NCI-H2081 treated with DMSO at 0.1 percent for 48 hours (cell line): ENCODE measurements at regions not wholly inside any gene's neighbourhood (a gene's known extent, or its start where the extent isn't known, plus 50 kb on each side); places are given as distances from the start of the nearest gene placed in this dataset.

Experiments
- DNase-seq: peaks from one replicate; lab custom pipeline; 2025; lab: John Stamatoyannopoulos, UW

DNA sequence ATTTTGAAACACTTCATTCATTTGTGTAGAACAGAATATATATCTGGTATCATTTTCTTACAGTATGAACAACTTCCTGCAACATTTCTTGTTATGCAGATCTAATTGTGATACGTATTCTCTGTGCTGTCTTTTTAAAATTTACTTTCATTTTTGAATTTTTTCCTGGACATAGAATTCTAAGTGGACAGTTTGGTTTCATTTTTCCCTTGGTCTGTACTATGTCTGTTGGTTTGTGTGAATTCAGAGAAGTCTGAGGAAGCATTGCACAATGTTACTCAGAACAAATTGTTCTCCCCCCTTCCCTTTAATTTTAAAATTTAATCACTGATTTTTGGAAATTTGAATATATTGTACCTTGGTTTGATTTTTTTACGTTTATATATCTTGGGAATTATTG lies 352.5 kb upstream of the PCDH20 start:
- DNase-seq = no peak

DNA sequence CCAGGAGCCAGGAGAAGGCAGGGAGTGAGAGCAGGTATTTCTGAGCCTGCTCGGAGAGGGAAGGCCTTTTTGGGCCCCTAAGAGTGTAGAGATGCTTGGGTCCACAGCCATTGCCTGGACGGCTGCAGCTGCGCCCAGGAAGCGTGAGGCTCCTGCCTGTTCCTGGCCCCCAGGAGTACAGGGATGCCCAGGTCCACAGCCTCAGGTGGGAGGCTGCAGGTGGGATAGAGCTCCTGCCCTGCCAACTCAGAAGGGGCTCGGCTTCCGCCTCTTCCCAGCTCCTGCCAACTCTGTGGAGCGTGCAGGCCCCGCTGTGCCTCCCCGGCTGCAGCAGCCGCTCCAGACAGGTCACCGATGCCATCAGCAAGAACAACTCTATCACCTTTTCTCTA lies 351.0 kb upstream of the PCDH20 start:
- no peak for DNase-seq

DNA sequence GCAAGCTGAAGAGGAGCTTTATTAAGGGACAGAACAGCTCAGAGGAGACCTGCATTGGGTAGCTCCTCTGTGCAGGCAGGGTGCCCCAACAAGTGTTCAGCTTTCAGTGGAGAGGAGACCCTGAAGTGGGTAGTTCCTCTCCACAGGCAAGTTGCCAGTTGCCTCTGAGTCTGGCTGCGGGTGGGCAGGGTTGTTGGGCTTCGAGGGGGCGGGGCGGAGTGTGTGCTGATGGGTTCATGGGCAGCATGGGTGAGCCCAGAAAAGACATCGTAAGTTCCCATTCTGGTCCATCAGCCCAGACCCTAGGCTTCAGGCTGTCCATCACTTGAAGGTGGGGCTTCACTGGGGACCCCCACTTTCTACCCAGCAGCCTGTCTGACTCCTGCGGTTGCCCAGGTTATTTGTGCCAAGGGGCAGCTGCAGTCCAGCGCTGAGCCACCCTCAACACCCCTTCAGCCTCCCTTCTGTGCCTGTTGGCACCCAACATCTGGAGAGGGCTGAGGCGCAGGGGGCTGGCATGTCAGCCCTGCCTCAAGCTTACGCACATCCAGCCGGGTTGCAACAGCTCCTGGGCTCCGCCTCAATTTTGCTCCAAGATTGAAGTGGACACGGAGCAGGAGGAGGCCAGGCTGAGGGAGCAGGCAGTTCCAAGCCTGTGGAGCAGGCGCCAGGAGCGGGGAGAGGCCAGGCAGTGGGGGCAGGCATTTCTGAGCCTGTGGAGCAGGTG lies 350.5 kb upstream of the PCDH20 start:
- no peak for DNase-seq

DNA sequence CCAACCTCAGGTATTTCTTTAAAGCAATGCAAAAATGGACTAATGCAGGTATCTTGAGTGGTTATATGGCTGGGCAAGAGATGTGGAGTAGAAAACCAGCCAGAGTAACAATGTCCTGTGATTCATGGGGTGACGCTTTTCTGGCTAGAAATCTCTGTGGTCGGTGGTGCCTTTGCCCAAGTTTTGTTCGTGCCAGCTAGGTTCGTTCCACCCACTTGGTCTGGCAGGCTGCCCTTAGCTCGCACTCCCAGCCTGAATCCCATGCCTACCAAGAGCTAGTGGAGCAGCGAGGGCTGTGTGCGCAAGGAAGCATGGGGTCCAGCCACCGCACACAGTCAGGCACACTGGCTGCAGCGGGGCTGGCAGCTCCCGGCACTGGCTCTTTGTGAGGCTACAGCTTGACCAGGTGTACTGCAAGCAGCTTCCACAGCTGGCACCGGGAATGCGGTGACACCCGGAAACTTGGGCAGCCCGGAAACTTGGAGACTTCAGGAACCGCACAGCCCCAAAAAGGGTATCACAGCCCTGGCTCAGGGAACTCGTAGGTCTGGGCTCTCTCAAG lies 349.6 kb upstream of the PCDH20 start:
- DNase-seq = no peak

DNA sequence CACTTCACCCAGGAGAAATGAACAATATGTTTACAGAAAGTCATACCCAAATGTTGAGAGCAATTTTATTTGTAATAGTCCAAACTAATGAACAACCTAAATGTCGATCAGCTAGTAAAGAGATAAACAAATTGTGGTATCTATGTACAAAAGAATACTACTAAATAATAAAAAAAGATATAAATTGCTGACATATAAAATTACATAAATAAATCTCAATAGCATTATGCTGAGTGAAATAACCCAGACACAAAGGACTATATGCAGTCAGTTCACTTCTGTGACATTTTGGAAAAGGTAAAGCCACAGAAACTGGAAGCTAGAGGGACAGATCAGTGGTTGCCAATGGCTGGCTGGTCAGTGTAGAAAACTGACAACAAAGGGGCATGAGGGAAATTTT lies 346.0 kb upstream of the PCDH20 start:
- DNase-seq = no peak

DNA sequence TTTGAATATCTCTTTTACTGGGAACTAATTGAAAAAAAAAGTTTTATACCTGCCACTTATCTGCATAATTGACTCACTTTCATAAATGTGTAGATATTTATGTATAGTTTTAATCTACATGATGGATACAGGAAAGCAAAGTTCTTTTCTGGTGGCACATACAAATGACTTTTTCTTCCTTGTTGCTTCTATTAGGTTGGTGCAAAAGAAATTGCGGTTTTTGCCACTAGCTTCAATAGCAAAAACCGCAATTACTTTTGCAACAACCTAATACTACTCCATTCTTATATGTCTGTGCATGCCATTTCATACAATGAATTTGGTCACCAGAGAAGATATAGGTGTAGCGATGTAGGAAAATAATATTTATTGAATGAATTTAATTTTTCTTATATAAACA lies 344.5 kb upstream of the PCDH20 start:
- no peak for DNase-seq

DNA sequence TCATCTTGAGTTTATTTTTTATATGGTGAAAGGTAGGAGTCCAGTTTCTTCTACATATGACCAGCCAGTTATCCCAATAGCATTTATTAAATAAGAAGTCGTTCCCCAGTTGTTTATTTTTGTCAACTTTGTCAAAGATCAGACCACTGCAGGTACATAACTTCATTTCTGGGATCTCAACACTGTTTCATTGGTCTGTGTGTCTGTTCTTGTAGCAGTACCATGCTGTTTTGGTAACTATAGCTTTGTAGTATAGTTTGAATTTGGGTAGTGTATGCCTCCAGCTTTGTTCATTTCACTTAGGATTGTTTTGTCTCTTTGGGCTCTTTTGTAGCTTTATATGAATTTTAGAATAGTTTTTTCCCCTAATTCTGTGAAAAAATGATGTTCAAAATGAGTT lies 340.4 kb upstream of the PCDH20 start:
- no peak for DNase-seq

DNA sequence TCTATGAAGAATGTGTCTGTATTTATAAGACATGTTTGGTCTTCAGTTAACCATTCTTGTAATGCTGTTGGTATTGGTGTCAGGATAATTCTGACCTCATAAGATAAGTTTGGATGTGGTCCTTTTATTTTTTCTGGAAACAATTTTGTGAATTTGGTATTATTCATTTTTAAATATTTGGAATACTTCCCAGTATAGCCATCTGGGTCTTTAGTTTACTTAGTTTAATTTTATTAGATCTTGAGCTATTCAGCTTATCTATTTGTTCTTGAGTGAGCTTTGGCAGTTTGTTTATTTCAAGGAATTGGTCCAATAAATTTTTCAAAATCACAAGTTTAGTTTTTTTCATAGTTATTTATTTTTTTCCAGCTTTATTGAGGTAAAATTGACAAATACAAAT lies 335.4 kb upstream of the PCDH20 start:
- DNase-seq = no peak

DNA sequence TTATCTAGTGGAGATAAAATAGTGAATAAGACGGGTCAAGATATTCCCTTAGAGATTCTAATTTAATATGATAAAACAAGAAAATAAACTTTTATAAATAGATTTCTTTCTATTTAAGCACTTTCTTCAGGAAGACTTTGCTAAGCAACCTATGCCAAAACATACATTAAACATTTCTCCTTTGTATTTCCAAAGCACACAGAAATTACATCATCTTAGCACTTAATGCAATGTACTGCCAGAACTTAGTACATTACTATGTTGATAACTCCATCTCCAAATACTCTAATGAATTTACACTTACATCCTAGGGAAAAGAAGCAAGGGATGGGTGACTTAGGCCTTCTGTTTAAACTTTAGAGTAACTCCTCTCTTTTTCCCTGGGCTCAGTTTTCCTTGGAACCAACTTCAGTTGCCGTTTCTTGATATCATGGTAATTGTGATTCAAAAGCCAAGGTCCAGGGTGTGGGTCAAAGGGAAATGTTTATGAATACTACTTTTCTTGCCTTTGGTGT lies 322.6 kb upstream of the PCDH20 start:
- no peak for DNase-seq

DNA sequence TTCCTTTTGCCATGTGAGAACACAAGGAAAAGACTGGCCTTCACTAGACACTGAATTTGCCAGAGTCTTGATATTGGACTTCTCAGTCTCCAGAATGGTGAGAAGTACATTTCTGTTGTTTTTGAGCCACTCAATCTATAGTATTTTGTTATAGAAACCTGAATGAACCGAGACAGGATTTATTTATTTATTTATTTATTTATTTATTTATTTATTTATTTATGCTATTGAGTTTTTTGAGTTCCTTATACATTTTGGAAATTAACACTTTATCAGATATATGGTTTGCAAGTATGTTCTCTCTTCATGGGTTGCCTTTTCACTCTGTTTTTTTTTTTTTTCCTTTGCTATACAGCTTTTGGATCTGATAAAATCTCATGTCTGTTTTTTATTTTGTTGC lies 319.0 kb upstream of the PCDH20 start:
- DNase-seq = no peak

DNA sequence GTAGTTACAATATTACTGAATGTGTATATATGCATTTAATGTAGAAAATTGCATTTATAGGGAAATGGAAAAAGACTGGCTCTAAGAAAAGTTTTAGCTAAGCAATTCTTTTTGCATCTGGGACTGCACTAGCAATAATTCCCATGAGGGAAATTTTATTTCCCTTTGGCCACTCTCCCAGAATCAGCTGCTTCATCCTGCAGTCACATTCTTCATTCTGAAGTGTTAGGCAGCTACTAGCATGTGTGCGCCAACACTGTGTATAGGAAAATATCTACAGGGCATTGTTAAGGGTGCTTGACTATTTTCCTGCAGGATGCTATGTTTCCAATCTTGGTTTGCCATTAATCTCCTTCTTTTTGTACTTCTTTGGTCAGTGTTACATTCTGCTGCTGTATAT lies 312.8 kb upstream of the PCDH20 start:
- DNase-seq = no peak

DNA sequence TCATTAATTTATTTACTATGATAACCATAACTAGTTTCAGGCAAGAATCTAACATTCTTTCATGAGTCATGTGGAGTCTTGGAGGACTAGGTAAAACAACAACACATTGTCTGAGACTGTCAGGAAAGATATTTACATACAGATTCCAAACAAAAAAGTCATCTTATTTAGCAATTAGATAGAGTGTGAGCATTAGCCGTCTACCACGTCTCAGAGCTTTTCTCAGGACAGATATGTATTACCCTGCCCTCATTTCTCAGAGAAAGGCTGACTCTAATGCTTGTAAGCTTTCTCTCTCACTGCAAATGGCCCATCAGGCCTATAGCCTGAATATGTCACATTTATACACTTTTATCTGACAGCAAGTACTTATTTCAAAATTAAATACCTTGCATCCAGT lies 312.1 kb upstream of the PCDH20 start:
- DNase-seq = no peak

DNA sequence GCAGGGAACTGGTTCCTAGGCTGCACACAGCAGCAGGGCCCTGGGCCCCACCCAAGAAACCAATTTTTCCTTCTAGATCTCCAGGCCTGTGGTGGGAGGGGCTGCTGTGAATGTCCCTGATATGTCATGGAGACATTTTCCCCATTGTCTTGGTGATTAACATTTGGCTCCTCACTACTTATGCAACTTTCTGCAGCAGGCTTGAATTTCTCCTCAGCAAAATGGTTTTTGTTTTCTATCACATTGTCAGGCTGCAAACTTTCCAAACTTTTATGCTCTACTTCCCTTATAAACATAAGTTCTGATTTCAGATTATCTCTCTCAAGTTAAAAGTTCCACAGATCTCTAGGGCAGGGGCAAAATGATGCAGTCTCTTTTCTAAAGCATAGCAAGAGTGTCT lies 310.2 kb upstream of the PCDH20 start:
- DNase-seq = no peak

DNA sequence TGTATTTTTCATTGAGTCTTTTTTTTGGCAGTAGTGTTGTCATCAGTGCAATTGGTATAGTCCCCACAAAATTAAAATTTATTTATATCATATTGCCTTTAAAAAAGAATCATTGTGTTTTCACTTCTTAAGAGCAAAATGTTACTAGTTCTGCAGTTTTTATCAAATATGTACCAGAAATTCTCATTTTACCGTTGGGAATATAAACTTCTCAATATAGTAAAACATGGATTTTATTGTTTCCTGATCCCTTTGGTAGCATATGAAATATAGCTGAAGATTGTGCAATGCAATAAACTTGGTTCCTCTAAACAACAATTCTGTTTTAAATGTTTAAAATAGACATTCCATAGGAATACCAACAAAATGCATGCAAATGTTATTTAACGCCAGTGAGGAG lies 306.5 kb upstream of the PCDH20 start:
- DNase-seq = no peak

DNA sequence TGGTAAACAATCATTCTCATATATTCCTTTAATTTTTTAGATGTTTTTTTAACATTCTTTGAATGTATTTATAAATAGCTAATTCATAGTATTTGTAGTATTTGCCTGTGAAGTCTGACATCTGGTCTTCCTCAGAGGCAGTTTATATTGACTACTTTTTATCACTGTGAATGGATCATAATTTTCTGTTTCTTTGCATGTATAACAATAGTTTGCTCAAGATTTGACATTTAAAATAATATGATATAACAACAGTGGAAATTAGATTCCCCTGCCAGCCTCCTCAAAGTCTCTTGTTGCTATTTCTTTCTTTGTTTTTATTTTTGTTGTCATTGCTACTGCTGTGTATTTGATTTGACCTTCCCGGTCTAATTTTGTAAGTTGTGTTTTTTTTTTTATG lies 297.0 kb upstream of the PCDH20 start:
- no peak for DNase-seq

DNA sequence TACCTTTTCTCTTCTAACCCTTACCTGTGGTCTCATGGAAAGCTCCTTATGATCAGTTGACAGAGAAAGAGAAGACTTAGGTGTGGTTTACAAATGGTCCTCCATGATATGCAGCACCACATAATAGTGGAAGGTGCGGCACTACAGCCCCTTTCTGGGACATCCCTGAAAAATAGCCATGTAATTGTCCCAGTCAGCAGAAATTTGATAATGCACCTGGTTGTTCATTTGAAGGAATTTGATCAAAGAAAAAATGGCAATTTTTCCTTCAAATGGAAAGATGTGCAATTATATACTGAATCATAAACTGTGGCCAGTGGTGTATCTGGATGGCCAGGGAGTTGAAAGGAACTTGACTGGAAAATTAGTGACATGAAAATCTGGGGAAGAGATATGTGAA lies 293.6 kb upstream of the PCDH20 start:
- DNase-seq = no peak

DNA sequence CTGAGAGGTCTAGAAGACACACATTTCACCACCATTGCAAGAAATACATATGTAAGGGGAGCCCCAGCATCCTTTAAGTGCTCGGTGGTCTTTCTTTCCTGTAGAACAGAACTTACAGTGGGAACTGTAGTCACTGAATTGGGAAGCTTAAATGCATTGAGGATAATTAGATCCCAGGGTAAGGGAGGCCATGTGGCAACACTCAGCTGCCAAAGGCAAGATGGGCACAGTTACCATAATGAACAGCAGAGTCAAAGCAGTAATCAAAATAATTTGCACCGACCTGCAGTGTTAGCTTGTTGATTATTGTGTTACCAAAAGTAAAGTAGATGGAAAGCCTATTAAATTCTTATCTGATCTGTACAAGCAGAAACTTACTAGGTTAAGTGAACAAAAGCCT lies 291.2 kb upstream of the PCDH20 start:
- DNase-seq = no peak

DNA sequence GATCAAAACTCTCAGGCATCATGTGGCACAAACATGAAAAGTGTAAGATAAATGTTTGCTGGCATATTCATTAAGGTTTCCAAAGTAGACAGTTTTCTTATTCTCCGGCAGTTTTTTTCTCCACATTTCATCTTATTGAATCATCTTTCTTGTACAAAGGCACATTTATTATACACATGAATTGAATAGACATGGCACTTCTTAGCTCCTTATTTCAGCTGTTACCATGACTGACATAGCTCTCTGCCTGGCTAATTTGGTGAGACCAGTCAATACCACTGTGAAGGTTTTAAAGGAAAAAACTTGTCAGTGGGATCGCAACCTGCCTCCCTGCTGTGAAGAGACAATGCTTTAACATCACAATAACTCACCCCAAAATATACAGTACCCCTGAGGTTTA lies 285.0 kb upstream of the PCDH20 start:
- no peak for DNase-seq

DNA sequence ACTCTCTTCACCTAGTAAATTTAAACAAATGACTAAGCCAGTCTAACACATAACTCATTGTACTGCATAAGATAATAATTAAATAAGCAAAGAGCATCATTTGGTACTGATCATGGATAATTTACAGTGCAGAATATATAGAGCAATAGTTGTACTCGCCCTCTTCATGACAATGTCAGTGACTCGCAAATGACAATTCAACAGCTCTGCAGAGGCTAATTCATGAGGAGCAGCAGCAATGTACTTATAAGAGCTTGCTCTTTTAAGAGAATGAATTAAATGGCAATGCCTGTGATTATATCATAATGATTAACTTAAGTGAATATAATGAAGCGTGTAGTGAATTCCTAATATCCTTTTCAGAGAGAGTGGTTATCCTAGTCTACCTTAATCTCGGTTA lies 284.5 kb upstream of the PCDH20 start:
- no peak for DNase-seq

DNA sequence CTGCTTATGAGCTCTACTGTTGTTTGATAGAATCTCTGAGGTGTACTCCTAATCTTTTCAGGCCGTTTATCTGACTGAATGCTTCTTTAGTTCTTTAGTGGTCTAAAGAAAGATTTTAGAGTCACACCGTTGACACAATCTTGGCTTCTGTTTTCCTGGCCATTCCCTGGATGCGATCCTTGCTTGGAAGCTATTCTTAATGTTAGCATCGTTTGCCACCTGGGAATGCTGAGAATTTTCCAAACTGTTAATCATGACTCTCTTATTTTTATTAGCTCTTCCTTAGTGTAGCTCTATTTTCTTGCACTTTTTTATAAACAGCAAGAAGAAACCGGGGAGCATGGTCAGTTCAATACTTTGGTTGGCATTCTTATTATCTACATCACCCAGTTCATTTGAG lies 281.0 kb upstream of the PCDH20 start:
- no peak for DNase-seq

DNA sequence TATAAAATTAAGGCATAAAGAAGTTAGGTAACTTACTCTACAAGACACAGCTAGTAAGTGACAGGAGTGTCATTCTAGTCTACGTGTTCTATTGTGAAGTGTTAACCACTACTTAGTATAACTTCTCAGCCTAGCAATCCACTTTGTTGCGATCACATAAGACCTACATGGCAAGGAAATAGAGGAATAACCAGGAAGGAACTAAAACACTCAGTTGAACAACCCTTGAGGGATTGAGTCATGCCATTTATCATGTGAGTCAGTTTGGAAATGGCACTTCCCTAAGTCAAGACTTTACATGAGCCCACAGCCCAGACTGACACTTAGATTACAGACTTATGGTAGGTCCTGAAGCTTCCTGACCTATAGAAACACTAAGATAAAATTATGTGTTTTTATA lies 279.5 kb upstream of the PCDH20 start:
- no peak for DNase-seq

DNA sequence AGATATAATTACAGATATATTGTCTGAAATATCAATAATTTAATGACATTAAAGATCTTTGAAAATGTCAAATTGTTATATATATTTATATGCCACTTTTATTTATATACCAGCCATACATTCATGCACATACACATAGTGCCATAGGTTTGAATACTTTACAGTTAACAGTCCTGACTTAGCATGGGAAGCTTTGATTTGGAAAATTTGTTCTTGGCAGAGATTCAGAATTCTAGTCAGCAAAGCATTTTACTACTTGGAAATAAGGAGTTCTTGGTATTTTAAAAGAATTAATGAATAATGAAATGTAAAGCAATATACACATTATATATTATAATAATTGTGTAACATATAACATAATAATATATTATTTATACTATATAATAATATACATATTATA lies 277.0 kb upstream of the PCDH20 start:
- DNase-seq = no peak

DNA sequence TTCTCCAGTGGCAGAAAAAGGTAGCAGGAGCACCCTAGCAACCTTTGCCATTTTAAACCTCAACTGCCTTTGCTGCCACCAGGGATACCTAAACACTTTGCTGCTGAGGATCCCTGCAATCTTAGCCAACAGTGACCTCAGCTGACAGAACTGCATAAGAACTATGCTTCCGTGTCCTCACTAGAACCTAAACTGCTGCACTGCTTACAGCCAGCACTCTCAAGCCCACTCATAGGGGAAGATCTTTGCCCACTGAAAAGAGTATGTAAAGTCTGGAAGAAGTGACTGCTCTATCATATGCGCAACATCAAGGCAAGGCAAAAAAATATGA lies 270.0 kb upstream of the PCDH20 start:
- DNase-seq = no peak

DNA sequence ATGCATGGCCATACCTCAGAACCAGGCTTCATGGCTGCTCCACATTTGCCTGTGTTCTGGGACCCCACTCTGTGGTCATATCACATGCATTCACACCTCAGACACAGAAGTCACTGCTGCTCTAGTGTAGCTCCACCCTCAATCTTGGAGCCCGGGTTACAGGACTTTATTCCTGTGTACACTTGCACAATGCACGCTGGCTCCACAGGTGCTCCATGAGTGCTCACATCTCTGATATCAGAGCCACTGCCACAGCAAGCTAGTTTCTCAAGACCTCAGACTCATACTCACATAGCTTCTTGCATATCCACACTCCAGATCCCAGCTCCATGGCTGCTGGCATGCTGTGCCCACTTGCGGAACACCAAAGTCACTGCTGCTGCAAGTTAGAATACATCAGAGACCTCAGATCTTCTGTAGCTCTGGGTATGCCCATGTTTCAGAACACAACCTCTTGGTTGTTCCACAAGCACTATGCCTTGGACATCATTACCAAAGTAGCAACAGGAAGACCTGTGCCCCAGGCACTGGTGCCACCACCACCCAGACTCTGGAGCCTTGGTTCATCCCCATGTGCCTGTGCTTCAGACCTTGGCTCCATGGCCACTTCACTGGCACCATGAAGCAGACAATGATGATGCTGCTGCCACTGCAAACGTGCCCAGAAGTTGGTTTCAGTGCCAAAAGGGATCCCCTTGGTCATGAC lies 269.5 kb upstream of the PCDH20 start:
- no peak for DNase-seq
